ENCODE measurements at regions not wholly inside any gene's neighbourhood (a gene's known extent, or its start where the extent isn't known, plus 50 kb on each side); places are given as distances from the start of the nearest gene placed in this dataset.
"Not testable (repeated sequence)": the region's sequence is repeated elsewhere in the genome, so short reads cannot be mapped to it uniquely, and the experiment has no call there.

GRCh38 chr1:148222399-148223159 lies 70.5 kb upstream of the NBPF11 start:
- H3K4me3 ChIP-seq (ENCODE audit: low read length); H3K4me1 ChIP-seq (ENCODE audit: control insufficient read depth, insufficient read depth, low read length); H3K36me3 ChIP-seq (ENCODE audit: control insufficient read depth, insufficient read depth, low read length); H3K9ac ChIP-seq (ENCODE audit: low read length); H3K9me3 ChIP-seq (ENCODE audit: control insufficient read depth, low read length); H3K27me3 ChIP-seq (ENCODE audit: control insufficient read depth, insufficient read depth, low read length): not testable (repeated sequence)

GRCh38 chr1:148221593-148221992 lies 69.5 kb upstream of the NBPF11 start:
- H3K9me3 ChIP-seq (ENCODE audit: control insufficient read depth, low read length); H3K4me1 ChIP-seq (ENCODE audit: control insufficient read depth, insufficient read depth, low read length); H3K4me3 ChIP-seq (ENCODE audit: low read length); H3K9ac ChIP-seq (ENCODE audit: low read length); H3K36me3 ChIP-seq (ENCODE audit: control insufficient read depth, insufficient read depth, low read length); H3K27me3 ChIP-seq (ENCODE audit: control insufficient read depth, insufficient read depth, low read length): not testable (repeated sequence)

GRCh38 chr1:148219229-148219628 lies 67.1 kb upstream of the NBPF11 start:
- H3K9ac ChIP-seq (ENCODE audit: low read length); H3K9me3 ChIP-seq (ENCODE audit: control insufficient read depth, low read length); H3K27me3 ChIP-seq (ENCODE audit: control insufficient read depth, insufficient read depth, low read length); H3K36me3 ChIP-seq (ENCODE audit: control insufficient read depth, insufficient read depth, low read length); H3K4me3 ChIP-seq (ENCODE audit: low read length); H3K4me1 ChIP-seq (ENCODE audit: control insufficient read depth, insufficient read depth, low read length): not testable (repeated sequence)

GRCh38 chr1:148211191-148211590 lies 59.1 kb upstream of the NBPF11 start:
- H3K4me3 ChIP-seq (ENCODE audit: low read length); H3K36me3 ChIP-seq (ENCODE audit: control insufficient read depth, insufficient read depth, low read length); H3K27me3 ChIP-seq (ENCODE audit: control insufficient read depth, insufficient read depth, low read length); H3K4me1 ChIP-seq (ENCODE audit: control insufficient read depth, insufficient read depth, low read length); H3K9me3 ChIP-seq (ENCODE audit: control insufficient read depth, low read length); H3K9ac ChIP-seq (ENCODE audit: low read length): not testable (repeated sequence)

GRCh38 chr1:148210624-148211023 lies 58.5 kb upstream of the NBPF11 start:
- not testable (repeated sequence) for H3K36me3 ChIP-seq (ENCODE audit: control insufficient read depth, insufficient read depth, low read length); H3K27me3 ChIP-seq (ENCODE audit: control insufficient read depth, insufficient read depth, low read length); H3K4me1 ChIP-seq (ENCODE audit: control insufficient read depth, insufficient read depth, low read length); H3K9me3 ChIP-seq (ENCODE audit: control insufficient read depth, low read length); H3K9ac ChIP-seq (ENCODE audit: low read length); H3K4me3 ChIP-seq (ENCODE audit: low read length)

- H3K9ac ChIP-seq (ENCODE audit: low read length); H3K36me3 ChIP-seq (ENCODE audit: control insufficient read depth, insufficient read depth, low read length); H3K27me3 ChIP-seq (ENCODE audit: control insufficient read depth, insufficient read depth, low read length); H3K4me3 ChIP-seq (ENCODE audit: low read length); H3K9me3 ChIP-seq (ENCODE audit: control insufficient read depth, low read length); H3K4me1 ChIP-seq (ENCODE audit: control insufficient read depth, insufficient read depth, low read length): not testable (repeated sequence)
Measured at GRCh38 chr1:148210166-148210565, 58.1 kb upstream of the NBPF11 start.

- not testable (repeated sequence) for H3K4me3 ChIP-seq (ENCODE audit: low read length); H3K27me3 ChIP-seq (ENCODE audit: control insufficient read depth, insufficient read depth, low read length); H3K9ac ChIP-seq (ENCODE audit: low read length); H3K9me3 ChIP-seq (ENCODE audit: control insufficient read depth, low read length); H3K4me1 ChIP-seq (ENCODE audit: control insufficient read depth, insufficient read depth, low read length); H3K36me3 ChIP-seq (ENCODE audit: control insufficient read depth, insufficient read depth, low read length)
Measured at GRCh38 chr1:148202013-148202412, 49.9 kb upstream of the NBPF11 start.

Data from mucosa of stomach (tissue), 1 donor.